ENCODE measurements at regions not wholly inside any gene's neighbourhood (a gene's known extent, or its start where the extent isn't known, plus 50 kb on each side); places are given as distances from the start of the nearest gene placed in this dataset.

- TF ChIP-seq EZH2phosphoT487 (IDR thresholded peaks at IDR 0.05; ENCODE audit: insufficient read depth, low read depth) (no peak), EZH2 (IDR thresholded peaks at IDR 0.05; ENCODE audit: insufficient read depth, poor library complexity, severe bottlenecking) (no peak)
Observed at GRCh38 chr6:163679012-163679660, 264.6 kb downstream of the QKI start.
